ENCODE measurements at regions not wholly inside any gene's neighbourhood (a gene's known extent, or its start where the extent isn't known, plus 50 kb on each side); places are given as distances from the start of the nearest gene placed in this dataset.

- no peak for DNase-seq
Measured at GRCh38 chrX:38890326-38890725, 89.1 kb downstream of the MID1IP1 start.

- DNase-seq = no peak
Measured at GRCh38 chrX:38890963-38891362, 89.7 kb downstream of the MID1IP1 start.

GRCh38 chrX:38891641-38892413 is 90.6 kb downstream of the MID1IP1 start:
- no peak for DNase-seq

GRCh38 chrX:38893441-38893840 is 92.2 kb downstream of the MID1IP1 start:
- DNase-seq = no peak

GRCh38 chrX:38895775-38896174 is 94.5 kb downstream of the MID1IP1 start:
- no peak for DNase-seq

- DNase-seq = no peak
Measured at GRCh38 chrX:38896724-38897298, 95.6 kb downstream of the MID1IP1 start.

- DNase-seq = no peak
Measured at GRCh38 chrX:38898261-38898660, 97.0 kb downstream of the MID1IP1 start.

GRCh38 chrX:38899650-38900049 is 98.4 kb downstream of the MID1IP1 start:
- DNase-seq = no peak

- DNase-seq = no peak
Measured at GRCh38 chrX:38900719-38901118, 99.5 kb downstream of the MID1IP1 start.

- no peak for DNase-seq
Measured at GRCh38 chrX:38902972-38903492, 101.8 kb downstream of the MID1IP1 start.

- no peak for DNase-seq
Measured at GRCh38 chrX:38916801-38917200, 115.5 kb downstream of the MID1IP1 start.

- no peak for DNase-seq
Measured at GRCh38 chrX:38917954-38918353, 116.7 kb downstream of the MID1IP1 start.

GRCh38 chrX:38919202-38919601 is 117.9 kb downstream of the MID1IP1 start:
- DNase-seq = no peak

GRCh38 chrX:38919853-38920528 is 118.7 kb downstream of the MID1IP1 start:
- no peak for DNase-seq

GRCh38 chrX:38923451-38923969 is 122.3 kb downstream of the MID1IP1 start:
- DNase-seq = no peak

GRCh38 chrX:38927592-38927991 is 126.3 kb downstream of the MID1IP1 start:
- DNase-seq = no peak

GRCh38 chrX:38929966-38930421 is 128.7 kb downstream of the MID1IP1 start:
- no peak for DNase-seq

- no peak for DNase-seq
Measured at GRCh38 chrX:38930474-38930873, 129.2 kb downstream of the MID1IP1 start.

- no peak for DNase-seq
Measured at GRCh38 chrX:38935561-38935960, 134.3 kb downstream of the MID1IP1 start.

GRCh38 chrX:38937400-38937799 is 136.1 kb downstream of the MID1IP1 start:
- no peak for DNase-seq

- no peak for DNase-seq
Measured at GRCh38 chrX:38937926-38938325, 136.7 kb downstream of the MID1IP1 start.

GRCh38 chrX:38939067-38939466 is 137.8 kb downstream of the MID1IP1 start:
- DNase-seq = no peak

- DNase-seq = no peak
Measured at GRCh38 chrX:38940547-38940946, 139.3 kb downstream of the MID1IP1 start.

- DNase-seq = no peak
Measured at GRCh38 chrX:38941675-38942074, 140.4 kb downstream of the MID1IP1 start.

Measured in NCI-H524 treated with DMSO at 0.1 percent for 48 hours (cell line).